ENCODE measurements at regions not wholly inside any gene's neighbourhood (a gene's known extent, or its start where the extent isn't known, plus 50 kb on each side); places are given as distances from the start of the nearest gene placed in this dataset.
"Not testable (repeated sequence)": the region's sequence is repeated elsewhere in the genome, so short reads cannot be mapped to it uniquely, and the experiment has no call there.

- DNase-seq (ENCODE audit: low spot score) = no peak
These were observed 128.2 kb upstream of the TMEM170B start for GRCh38 chr6:11409371-11409770.

- no peak for DNase-seq (ENCODE audit: low spot score)
These were observed 130.1 kb upstream of the TMEM170B start for GRCh38 chr6:11407414-11407813.

GRCh38 chr6:11404838-11405237 lies 132.7 kb upstream of the TMEM170B start:
- DNase-seq (ENCODE audit: low spot score) = no peak

GRCh38 chr6:11404081-11404480 lies 133.5 kb upstream of the TMEM170B start:
- no peak for DNase-seq (ENCODE audit: low spot score)

GRCh38 chr6:11403035-11403601 lies 134.4 kb upstream of the TMEM170B start:
- no peak for DNase-seq (ENCODE audit: low spot score)

- DNase-seq (ENCODE audit: low spot score) = not testable (repeated sequence)
These were observed 135.0 kb upstream of the TMEM170B start for GRCh38 chr6:11402581-11402980.

- not testable (repeated sequence) for DNase-seq (ENCODE audit: low spot score)
These were observed 135.6 kb upstream of the TMEM170B start for GRCh38 chr6:11401954-11402353.

GRCh38 chr6:11398451-11399326 lies 138.9 kb upstream of the TMEM170B start:
- no peak for DNase-seq (ENCODE audit: low spot score)

- no peak for DNase-seq (ENCODE audit: low spot score)
These were observed 139.7 kb upstream of the TMEM170B start for GRCh38 chr6:11397622-11398450.

GRCh38 chr6:11396860-11397259 lies 140.7 kb upstream of the TMEM170B start:
- no peak for DNase-seq (ENCODE audit: low spot score)

- DNase-seq (ENCODE audit: low spot score) = no peak
These were observed 143.6 kb upstream of the TMEM170B start for GRCh38 chr6:11393713-11394627.

GRCh38 chr6:11392778-11393507 lies 144.6 kb upstream of the TMEM170B start:
- DNase-seq (ENCODE audit: low spot score) = no peak

GRCh38 chr6:11391934-11392777 lies 145.4 kb upstream of the TMEM170B start:
- no peak for DNase-seq (ENCODE audit: low spot score)

GRCh38 chr6:11389977-11390376 lies 147.6 kb upstream of the TMEM170B start:
- no peak for DNase-seq (ENCODE audit: low spot score)

GRCh38 chr6:11388983-11389944 lies 148.3 kb upstream of the TMEM170B start:
- no peak for DNase-seq (ENCODE audit: low spot score)

GRCh38 chr6:11387707-11388430 lies 149.7 kb upstream of the TMEM170B start:
- no peak for DNase-seq (ENCODE audit: low spot score)

GRCh38 chr6:11386726-11387125 lies 150.8 kb upstream of the TMEM170B start:
- DNase-seq (ENCODE audit: low spot score) = no peak

- DNase-seq (ENCODE audit: low spot score) = no peak
These were observed 151.2 kb upstream of the TMEM170B start for GRCh38 chr6:11386323-11386722.
